ENCODE measurements at regions not wholly inside any gene's neighbourhood (a gene's known extent, or its start where the extent isn't known, plus 50 kb on each side); places are given as distances from the start of the nearest gene placed in this dataset.

DNA sequence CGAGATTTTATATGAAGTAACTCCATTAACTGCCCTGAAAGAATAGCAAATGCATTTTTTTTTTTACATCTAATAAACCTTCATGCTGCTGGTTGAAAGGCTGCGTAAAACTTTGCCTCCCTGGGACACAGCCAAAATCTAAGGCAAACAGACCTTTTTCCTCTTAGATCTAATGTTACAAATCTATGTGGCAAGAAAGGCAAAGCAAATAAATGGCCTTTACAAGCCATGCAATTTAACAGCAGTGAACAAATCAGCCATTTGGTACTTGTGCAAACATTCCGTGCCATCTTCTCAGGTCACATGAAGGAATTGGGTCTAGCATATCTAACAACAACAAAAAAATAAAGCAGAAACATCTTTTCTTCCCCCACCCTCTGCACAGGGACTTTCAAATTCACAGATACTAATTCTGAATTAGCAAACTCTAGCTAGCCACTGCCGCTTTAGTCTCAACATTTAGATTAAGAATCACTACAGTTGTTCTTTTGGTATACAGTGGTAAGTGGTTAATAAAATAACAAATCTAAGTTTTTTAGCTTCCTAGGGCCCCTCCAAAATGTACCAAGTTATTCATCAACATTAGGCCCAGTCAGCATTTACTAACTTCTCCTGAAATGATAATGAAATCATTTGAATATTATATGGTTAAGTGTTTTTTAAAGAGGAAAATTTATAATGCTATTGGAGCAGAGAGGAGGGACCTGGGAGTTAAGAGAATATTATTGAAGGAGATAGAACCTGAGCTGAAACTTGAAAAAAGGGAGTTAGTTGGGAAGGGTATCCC lies 593.8 kb downstream of the SMARCA1 start:
- TF ChIP-seq, protein P1, sequence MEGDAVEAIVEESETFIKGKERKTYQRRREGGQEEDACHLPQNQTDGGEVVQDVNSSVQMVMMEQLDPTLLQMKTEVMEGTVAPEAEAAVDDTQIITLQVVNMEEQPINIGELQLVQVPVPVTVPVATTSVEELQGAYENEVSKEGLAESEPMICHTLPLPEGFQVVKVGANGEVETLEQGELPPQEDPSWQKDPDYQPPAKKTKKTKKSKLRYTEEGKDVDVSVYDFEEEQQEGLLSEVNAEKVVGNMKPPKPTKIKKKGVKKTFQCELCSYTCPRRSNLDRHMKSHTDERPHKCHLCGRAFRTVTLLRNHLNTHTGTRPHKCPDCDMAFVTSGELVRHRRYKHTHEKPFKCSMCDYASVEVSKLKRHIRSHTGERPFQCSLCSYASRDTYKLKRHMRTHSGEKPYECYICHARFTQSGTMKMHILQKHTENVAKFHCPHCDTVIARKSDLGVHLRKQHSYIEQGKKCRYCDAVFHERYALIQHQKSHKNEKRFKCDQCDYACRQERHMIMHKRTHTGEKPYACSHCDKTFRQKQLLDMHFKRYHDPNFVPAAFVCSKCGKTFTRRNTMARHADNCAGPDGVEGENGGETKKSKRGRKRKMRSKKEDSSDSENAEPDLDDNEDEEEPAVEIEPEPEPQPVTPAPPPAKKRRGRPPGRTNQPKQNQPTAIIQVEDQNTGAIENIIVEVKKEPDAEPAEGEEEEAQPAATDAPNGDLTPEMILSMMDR (conservative IDR thresholded peaks at IDR 0.05; ENCODE audit: low read depth, low read length) = no peak
- TF ChIP-seq EZH2 (IDR thresholded peaks at IDR 0.05; ENCODE audit: borderline replicate concordance, low read depth, low read length, poor library complexity, severe bottlenecking) = no peak
